DMS 273 treated with DMSO at 0.1 percent for 48 hours (cell line): ENCODE measurements at regions not wholly inside any gene's neighbourhood (a gene's known extent, or its start where the extent isn't known, plus 50 kb on each side); places are given as distances from the start of the nearest gene placed in this dataset.
"Not testable (repeated sequence)": the region's sequence is repeated elsewhere in the genome, so short reads cannot be mapped to it uniquely, and the experiment has no call there.

Experiments used
- DNase-seq: peaks from one replicate; lab custom pipeline; 2025; lab: John Stamatoyannopoulos, UW

DNA sequence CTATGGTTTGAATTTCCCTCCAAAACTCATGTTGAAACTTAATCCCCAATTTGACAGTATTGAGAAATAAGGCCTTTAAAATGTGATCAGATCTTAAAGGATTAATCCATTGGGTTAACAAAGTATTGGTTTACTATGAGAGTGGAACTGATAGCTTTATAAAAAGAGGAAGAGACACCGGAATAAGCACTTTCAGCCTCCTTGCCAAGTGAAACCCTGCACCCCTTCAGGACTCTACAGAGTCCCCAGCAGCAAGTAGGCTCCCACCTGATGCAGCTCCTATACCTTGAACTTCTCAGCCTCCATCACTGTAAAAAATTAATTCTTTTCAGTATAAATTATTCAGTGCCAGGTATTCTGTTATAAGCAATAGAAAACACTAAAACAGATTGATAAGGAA is 348.3 kb downstream of the CGGBP1 start:
- DNase-seq: no peak

DNA sequence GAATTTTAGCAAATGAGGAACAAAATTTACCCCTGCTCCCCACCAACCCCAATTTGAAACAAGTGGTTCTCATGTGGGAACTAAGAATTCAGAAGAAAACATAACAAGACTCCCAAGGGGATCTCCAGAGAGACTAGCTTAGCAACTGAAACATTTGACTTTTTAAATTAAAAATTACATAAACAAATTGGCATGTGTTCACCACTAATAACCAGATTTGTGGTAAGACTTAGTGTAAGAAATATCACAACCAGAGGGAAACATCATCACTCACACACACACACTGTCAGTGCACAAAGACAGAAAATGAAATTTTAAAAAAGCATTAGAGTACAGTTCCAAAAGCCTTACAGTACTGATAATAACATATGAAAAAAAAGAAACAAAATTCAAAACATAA is 348.8 kb downstream of the CGGBP1 start:
- DNase-seq: no peak

DNA sequence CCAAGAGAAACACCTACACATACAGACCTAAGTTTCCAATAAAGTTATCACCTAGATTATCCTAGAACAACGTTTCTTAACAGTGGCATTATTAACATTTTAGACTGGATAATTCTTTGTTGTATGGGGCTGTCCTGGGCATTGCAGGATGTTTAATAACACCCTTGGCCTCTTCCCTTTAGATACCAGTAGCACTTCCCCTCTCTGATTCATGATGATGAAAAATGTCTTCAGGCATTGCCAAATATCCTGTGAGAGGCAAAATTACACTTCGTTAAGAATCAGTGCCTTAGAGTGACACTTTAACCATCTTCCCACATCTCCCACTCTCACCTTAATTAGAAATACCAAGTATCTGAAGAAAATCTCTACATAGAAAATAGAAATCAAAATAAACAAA is 352.6 kb downstream of the CGGBP1 start:
- no peak for DNase-seq

DNA sequence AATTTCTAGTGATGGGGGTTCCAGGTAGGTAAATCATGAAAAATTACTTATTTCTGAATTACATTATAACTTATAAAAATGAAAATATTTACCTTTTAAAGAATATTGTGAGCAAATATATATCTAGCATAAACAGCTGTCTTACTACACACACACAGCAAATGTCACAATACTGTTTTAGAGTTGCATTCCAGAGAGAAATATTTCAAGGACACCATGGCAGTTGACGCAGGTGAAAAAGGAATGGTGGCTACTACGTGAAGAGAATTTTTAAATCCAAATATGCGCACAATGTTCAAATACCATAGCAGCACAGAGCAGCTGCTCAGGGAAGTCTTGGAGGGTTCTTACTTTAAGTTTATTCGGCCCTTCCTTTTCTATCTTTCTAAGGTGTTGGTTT is 356.2 kb downstream of the CGGBP1 start:
- DNase-seq: no peak

DNA sequence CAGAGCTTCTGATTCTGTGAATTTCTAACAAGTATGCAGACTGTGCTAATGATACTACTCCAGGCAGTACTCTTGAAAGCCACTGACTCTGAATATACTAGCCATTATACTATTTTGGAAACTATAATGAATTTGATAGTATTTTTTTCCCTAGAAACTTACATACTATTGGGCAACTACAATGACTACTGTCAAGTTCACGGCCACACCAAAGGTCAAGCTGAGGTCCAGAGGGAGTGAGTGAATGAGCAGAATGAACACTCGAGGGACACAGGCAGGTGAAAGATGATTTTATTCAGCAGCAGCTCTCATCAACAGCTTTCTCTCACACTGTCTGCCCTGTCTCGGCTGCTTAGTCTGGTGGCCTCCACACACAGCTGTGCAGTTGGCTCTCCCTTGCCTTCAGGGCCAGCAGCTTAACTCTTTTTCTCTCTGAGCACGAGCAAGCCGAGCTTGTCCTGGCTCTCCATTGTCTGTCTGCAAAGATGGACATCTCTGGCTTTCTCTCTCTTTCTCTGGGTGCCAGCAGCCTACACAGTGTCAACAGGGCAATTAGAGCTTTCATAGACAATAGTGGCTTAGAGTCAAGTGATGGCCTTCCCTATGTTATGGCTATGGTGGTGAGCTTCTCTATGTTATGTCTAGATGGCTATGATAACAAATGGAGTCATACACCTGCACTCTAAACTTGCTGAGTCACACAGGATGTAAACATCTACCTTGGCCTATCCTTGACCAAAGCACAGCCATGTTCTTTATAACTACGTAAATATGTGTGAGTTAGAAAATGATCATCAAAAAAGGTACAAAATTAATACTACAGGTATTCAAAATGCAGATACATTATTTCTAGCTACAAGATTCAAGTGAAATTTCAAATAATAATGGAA is 362.4 kb downstream of the CGGBP1 start:
- DNase-seq: no peak

DNA sequence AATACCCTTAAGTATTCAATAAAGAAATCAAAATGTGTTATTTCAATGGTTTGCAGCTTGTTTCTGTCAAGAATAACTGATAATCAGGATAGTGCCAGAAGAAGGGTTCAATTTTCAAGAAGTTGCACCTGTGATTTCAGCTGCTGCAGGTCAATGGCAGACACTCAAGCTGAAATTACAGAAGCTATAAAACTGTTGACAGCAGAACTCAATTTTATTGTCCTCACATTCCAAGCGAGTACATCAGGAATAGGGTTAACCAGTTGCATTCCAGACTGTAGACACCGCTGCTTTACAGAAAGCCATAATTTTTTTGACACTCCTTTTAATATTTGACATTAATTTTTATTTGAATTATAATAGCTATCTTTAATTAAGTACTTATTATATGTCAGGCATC is 364.1 kb downstream of the CGGBP1 start:
- no peak for DNase-seq

DNA sequence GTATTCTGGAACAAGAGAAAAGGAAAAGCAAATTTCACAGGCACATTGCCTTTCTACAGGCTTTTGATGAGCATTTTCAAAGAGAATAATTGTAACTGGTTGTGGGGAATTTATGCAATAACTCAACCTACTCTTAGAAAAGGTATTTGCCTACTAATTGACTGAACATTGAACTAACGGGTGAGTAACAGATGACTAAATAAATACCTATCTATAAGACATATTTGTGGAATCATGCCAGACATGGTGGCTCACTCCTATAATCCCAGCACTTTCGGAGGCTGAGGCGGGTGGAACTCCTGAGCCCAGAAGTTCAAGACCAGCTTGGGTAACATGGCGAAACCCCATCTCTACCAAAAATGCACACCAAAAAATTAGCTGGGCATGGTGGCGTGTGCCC is 367.7 kb downstream of the CGGBP1 start:
- no peak for DNase-seq

DNA sequence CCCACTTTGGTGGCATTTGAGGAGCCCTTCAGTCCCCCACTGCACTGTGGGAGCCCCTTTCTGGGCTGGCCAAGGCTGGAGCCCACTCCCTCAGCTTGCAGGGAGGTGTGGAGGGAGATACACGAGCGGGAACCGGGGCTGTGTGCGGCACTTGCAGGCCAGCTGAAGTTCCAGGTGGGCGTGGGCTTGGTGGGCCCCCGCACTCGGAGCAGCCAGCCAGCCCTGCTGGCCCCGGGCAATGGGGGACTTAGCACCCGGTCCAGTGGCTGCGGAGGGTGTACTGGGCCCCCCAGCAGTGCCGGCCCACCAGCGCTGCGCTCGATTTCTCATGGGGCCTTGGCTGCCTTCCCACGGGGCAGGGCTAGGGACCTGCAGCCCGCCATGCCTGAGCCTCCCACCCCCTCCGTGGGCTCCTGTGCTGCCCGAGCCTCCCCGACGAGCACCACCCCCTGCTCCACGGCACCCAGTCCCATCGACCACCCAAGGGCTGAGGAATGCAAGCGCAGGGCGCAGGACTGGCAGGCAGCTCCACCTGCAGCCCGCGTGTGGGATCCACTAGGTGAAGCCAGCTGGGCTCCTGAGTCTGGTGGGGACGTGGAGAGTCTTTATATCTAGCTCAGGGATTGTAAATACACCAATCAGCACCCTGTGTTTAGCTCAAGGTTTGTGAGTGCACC is 379.7 kb downstream of the CGGBP1 start:
- not testable (repeated sequence) for DNase-seq

DNA sequence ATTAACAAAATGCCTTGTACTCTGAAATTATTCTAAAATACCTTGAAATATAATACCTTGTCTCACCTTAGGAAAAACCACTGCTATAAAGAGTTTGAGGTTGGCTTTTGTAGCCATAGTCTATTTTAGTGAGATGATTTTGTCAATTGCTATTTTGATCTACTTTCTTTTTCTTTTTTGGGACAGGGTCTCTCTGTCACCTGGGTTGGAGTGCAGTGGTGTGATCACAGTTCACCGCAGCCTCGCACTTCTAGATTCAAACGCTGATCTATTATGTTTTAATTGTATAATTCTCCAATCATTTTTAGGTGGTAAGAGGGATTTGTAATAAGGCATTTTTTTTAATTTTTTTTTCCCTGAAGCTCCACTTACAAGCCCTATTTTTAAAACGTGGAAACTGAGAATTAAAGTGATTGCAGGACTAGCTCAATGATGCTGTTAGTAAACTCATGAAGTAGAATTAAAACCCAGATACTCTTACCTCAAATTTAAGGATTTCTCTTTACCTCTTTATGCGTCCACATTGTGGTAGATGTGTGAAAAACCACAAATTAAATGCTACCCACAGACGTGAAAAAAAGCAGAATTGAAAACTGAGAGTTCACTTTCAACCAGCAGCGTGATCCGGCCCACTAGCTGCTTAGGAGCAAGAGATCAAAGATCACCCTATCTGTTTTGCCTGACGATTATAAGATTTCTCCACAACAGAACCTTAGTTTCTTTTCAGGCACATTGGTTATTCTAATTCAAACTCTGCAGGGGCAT is 384.2 kb downstream of the CGGBP1 start:
- no peak for DNase-seq

DNA sequence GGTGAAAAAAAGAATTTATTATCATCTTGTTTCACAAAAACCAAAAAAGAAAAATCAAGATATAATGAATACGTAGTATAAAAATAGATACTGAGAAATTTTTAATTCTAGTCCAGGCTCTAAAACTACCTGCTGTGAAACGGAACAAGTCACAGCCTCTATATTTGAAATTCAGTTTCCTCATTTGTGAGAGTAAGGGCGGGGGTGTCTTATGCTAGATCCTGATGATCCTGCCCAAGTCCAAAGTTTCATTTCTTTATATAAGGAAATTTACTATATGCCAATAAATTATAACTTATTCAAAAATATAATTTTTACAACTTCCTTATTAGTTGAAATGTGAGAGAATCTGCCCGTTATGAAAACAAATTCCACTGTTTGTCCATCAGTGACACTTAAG is 385.7 kb downstream of the CGGBP1 start:
- no peak for DNase-seq

DNA sequence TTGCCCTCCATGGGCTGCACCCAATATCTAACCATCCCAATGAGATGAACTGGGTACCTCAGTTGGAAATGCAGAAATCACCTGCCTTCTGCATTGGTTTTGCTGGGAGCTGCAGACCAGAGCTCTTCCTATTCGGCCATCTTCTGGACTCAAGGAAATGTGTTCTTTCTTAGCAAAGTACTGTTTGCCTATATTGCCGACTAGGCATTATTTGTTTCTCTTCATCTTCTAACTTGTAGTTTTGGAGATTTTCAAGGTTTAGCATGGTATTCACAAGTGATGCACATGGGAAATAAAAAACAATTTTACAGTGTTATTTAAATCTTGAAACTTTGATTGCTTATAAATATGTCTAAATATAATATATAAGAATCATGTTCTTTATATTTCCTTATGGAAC is 377.8 kb upstream of the POU1F1 start:
- no peak for DNase-seq

DNA sequence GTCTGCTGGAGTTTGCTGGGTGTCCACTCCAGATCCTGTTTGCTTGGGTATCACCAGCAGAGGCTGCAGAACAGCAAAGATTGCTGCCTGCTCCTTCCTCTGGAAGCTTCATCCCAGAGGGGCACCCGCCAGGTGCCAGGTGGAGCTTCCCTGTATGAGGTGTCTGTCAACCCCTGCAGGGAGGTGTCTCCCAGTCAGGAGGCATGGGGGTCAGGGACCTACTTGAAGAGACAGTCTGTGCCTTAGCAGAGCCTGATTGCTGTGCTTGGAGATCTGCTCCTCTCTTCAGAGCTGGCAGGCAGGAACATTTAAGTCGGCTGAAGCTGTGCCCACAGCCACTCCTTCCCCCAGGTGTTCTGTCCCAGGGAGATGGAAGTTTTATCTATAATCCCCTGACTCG is 376.8 kb upstream of the POU1F1 start:
- not testable (repeated sequence) for DNase-seq

DNA sequence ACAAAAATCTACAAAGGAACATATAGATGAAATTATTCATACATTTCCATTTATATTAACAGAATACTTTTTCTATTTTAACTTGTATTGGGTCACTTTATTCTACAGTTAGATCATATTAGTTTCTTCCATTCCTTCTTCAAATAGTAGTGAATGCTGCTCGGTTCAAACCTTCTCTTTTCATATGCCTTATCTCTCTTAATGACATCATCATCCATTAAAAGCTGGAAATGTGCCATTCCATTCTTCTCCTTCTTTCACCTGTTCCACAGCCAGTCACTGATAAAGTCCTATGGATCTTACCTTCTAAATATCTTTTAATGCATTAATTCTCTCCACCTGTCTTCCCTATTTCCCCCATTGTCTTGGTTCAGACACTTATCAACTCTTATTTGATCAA is 358.0 kb upstream of the POU1F1 start:
- DNase-seq: no peak

DNA sequence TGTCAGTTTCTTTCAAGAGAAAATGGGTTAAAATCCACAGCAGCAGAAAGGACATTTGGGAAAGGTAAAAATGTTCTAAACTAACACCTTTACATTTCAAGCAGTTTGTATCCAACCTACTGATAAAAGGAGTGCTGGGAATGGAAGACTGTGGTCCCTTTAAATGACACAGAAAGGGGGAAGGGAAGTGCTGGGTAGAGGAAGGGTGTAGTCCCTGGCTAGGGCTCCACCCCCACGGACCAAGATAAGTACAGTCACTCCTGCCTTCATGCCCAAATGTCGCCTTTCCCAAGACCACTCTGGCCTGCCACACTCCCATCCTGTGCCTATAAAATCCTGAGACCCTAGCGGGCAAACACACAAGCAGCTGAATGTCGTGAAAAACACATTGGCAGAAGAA is 350.9 kb upstream of the POU1F1 start:
- DNase-seq: no peak

DNA sequence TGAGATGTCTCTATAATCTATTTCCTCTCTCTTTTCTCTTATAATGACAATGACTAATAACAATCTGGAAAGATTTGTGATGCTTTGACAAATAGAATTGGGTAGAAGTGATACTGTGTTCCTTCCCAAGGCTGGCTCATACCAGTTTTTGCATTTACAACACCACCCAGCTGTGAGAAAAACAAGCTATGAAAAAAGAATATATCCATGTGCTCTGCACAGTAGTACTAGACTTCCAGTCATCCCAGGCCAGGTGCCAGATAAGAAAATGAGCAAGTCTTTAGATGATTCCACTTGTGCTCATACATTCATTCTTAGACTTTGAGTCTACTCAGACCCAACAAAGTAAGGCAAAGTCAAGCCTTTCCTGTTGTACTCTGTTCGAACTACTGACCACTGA is 350.2 kb upstream of the POU1F1 start:
- DNase-seq: no peak

DNA sequence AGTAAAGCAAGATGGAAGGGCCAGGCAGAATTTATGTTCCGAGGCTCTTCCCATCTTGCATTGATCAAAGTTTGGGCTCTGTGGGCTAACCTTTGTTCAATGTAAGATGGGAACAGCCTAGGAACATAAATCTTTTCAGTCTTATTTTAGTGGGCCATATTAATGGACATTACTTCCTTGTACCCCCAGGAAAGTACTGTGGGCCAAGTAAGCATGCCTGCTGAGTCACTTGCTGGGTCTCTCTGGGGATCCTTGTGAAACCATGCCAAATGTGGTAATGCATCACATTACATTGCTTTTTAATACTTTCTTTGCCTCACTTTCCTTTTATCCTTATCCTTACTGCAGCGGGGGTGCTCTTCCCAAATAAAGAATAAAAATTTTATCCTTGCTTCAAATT is 349.5 kb upstream of the POU1F1 start:
- no peak for DNase-seq

DNA sequence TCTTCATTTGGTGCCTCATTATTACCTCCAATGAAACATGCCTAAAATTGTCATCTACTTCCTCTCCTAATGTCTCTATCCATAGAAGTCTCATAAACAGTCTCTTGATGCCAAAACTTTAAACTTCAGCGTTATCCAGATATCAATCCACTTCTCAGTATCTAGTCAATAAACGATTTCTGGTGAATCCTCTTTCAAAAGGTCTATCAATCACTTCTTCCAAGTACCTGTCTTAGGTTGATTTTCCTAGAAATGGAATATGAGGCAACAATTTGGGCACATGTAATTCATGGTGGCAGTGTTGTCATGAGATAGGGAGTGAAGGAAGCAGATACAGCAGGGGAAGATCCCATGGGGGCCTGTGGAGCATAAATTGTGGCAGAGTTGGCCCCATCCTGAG is 348.5 kb upstream of the POU1F1 start:
- DNase-seq: no peak

DNA sequence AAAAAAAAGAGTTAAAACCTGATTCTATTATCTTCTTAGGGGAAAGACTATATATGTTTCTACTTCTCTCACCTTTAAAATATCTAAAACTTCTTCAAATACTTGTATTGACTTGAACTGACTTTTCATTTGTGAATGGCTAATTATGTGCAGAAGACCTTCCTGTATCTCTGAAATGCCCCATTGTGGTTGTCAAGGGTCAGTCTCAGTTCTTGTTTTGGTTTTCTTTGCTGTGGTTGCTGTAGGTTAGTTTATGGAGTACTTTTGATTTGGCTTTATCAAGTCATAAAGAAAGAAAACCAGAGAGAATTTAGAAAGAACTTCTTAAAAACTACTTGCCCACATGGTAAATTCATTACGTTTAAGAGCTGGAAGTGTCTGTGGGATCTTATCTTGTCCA is 345.3 kb upstream of the POU1F1 start:
- DNase-seq: no peak

DNA sequence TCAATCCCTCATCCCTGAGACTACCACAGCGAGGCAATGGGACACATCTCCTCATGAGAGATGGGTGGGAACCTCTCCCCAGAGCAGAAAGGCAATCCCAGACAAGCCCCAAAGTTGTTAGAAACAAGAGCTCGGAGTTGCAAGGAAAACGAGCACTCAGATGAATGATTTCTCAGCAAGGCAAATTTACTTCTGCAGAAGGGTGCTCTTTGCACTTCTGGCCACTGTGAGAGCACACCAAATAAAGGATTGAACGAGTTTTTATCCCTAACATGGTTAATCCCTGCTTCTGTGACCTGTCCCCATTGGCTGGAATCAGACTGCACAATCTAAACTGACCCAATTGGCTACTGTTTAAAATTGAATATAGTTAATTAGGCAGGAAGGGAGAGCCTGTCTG is 339.1 kb upstream of the POU1F1 start:
- DNase-seq: no peak

DNA sequence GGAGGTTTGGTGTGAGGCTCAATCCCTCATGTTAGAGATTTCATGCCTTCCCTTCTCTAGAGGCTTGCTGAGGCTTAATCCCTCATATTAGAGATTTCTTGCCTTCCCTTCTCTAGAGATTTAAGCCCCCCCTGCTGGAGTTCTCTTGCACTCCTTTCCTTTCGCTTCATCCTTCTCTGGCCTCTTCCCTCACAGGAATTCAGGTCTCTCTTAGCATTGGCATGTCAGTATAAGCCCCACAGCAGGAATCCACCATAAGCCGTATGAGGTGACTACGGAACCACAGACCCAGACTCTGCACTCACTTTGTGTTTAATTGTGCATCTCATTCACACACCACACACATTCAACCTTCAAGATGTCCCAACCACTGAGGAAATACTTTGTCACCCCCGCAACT is 338.6 kb upstream of the POU1F1 start:
- DNase-seq: no peak

DNA sequence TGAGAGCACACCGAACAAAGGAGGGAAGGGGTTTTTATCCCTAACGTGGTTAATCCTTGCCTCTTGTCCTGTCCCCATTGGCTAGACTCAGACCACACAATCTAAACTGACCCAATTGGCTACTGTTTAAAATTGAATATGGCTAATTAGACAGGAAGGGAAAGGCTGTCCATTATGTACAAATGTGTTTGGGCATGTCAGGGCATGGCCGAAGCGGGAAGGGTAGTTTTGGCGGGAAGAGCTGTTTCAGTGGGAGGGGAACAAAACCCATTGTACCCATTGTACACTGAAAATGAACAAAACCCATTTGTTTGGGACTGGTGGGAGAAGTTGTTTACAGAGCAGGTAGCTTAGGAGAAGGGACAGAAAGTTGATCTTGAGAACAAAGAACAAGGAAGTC is 330.9 kb upstream of the POU1F1 start:
- no peak for DNase-seq

DNA sequence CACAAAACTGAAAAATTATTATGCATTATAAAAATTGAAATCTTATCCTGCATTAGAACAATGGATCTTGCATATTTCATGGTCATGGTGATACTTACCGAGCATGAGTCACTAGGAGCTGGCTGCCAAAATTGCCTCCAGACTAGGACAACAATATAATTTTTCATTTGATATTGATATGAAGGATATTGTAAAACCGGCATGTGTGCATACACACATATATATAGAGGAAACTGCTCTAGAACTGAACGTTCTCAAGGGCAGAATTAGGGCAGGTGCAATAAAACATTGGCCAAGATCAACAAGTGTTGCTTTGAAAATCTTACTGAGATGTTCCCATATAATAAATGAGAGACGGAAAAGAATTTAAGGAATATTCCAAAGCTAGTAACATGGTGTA is 319.4 kb upstream of the POU1F1 start:
- no peak for DNase-seq

DNA sequence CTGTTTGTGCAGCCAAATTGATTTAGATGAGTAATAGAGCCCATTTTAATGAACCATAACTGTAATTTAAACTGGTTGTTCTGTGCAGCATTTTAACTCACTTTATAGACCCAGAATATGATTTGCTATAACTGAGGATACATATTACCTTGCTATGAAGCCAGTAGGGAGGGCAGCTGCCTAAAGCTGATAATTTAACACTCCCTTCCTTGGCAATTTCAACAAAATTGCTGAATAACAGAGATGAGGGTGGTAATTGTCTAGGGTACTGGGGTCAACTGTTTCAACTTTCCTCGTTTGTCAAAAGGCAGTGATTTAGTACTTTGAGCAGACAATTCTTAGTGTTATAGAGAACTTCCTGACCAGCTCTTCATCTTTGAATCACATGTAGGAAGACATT is 304.9 kb upstream of the POU1F1 start:
- no peak for DNase-seq
